ENCODE measurements at regions not wholly inside any gene's neighbourhood (a gene's known extent, or its start where the extent isn't known, plus 50 kb on each side); places are given as distances from the start of the nearest gene placed in this dataset.
"Not testable (repeated sequence)": the region's sequence is repeated elsewhere in the genome, so short reads cannot be mapped to it uniquely, and the experiment has no call there.

- POLR2A ChIA-PET: no interaction called here
- Mint-ChIP-seq H3K27ac (no peak overlapping the region), H3K4me1 (no peaks in the 10 kb centered on the region), H3K4me3 (no peak overlapping the region), H3K9me3 (ENCODE audit: low read depth) (peaks cover 9% of the 10 kb centered on the region), H3K27me3 (no peaks in the 10 kb centered on the region), H3K36me3 (ENCODE audit: low read depth) (no peaks in the 10 kb centered on the region)
- DNase-seq (no peak), ATAC-seq (no peak)
- intact Hi-C loops (cut with DNase I, micrococcal nuclease): no loop called here
- CTCF ChIA-PET: no interaction called here
These were observed 519.5 kb downstream of the RWDD3 start for GRCh38 chr1:95753382-95754016.

GRCh38 chr1:95754412-95754811, 520.4 kb downstream of the RWDD3 start:
- H3K9me3 Mint-ChIP-seq (ENCODE audit: low read depth): peaks cover 10% of the 10 kb centered on the region
- no peak overlapping the region for H3K27ac Mint-ChIP-seq
- H3K36me3 Mint-ChIP-seq (ENCODE audit: low read depth): no peaks in the 10 kb centered on the region
- H3K4me3 Mint-ChIP-seq: no peak overlapping the region
- no peak for DNase-seq
- ChIA-PET CTCF (no interaction called here), POLR2A (no interaction called here)
- no peaks in the 10 kb centered on the region for H3K4me1 Mint-ChIP-seq
- ATAC-seq: no peak
- no peaks in the 10 kb centered on the region for H3K27me3 Mint-ChIP-seq
- intact Hi-C loops (cut with DNase I, micrococcal nuclease): no loop called here

GRCh38 chr1:95766036-95766435, 532.0 kb downstream of the RWDD3 start:
- Mint-ChIP-seq H3K27me3 (no peaks in the 10 kb centered on the region), H3K36me3 (ENCODE audit: low read depth) (no peaks in the 10 kb centered on the region), H3K4me1 (no peaks in the 10 kb centered on the region), H3K9me3 (ENCODE audit: low read depth) (peaks cover 5% of the 10 kb centered on the region), H3K4me3 (no peak overlapping the region), H3K27ac (no peak overlapping the region)
- CTCF ChIA-PET: no interaction called here
- POLR2A ChIA-PET: no interaction called here
- intact Hi-C loops (cut with DNase I, micrococcal nuclease): no loop called here
- no peak for DNase-seq
- no peak for ATAC-seq

DNA sequence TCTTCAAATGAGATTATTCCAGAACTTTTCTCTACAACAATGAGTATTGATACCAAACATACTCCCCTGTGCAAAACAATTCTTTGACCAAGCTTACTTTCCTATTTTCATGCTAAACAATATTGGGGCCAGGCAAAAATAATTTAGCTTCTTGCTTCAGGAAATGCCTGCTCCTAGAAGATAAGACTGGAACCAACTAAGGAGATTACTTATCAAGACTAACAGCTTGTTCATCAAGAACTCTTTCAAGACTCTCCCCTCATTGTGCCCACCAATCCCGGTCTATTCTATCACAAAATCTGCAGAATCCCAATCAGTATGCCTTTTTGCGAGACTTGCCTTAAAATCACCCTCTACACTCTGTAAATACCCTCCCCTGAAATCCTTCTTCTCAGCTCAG, 536.6 kb downstream of the RWDD3 start:
- H3K4me1 Mint-ChIP-seq: no peaks in the 10 kb centered on the region

GRCh38 chr1:95778217-95778616, 544.2 kb downstream of the RWDD3 start:
- ATAC-seq (no peak), DNase-seq (no peak)
- no peak overlapping the region for H3K4me3 Mint-ChIP-seq
- ChIA-PET POLR2A (no interaction called here), CTCF (no interaction called here)
- H3K27ac Mint-ChIP-seq: no peak overlapping the region
- H3K27me3 Mint-ChIP-seq: no peaks in the 10 kb centered on the region
- intact Hi-C loops (cut with DNase I, micrococcal nuclease): no loop called here
- H3K9me3 Mint-ChIP-seq (ENCODE audit: low read depth): peaks cover 3% of the 10 kb centered on the region
- H3K4me1 Mint-ChIP-seq: no peaks in the 10 kb centered on the region
- H3K36me3 Mint-ChIP-seq (ENCODE audit: low read depth): no peaks in the 10 kb centered on the region

More for the DNA sequence above, 536.6 kb downstream of the RWDD3 start:
- intact Hi-C loops (cut with DNase I, micrococcal nuclease): no loop called here
- ChIA-PET POLR2A (no interaction called here), CTCF (interaction anchor here (0.6 to 1.6 kb wide), 2 partner anchors 12 to 39 kb away, joined by 3 read pairs; no protein-coding TSS in a partner anchor)
- DNase-seq: no peak
- Mint-ChIP-seq H3K27me3 (no peaks in the 10 kb centered on the region), H3K4me3 (no peak overlapping the region), H3K9me3 (ENCODE audit: low read depth) (peaks cover 4% of the 10 kb centered on the region), H3K27ac (no peak overlapping the region), H3K36me3 (ENCODE audit: low read depth) (no peaks in the 10 kb centered on the region)
- ATAC-seq: no peak

DNA sequence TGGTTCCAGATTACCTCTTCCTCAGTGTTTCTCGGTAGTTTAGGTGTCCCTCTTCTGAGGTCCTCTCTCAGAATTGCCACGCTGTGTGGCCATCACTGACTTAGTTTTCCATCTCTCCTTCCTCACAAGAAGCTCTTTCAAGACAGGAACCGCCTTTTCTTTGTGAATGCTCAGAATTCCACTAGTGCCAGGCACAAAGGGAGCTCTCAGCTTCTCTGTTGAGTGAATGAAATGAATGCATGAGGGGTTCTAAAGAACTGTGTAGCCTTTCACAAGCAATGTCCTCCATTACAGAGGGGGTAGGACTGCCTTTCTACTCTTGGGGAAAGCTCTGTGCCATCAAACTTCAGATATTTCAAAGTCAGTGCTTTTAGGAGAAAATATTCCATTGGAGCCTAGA, 546.8 kb downstream of the RWDD3 start:
- peaks cover 3% of the 10 kb centered on the region for H3K9me3 Mint-ChIP-seq (ENCODE audit: low read depth)
- no peaks in the 10 kb centered on the region for H3K36me3 Mint-ChIP-seq (ENCODE audit: low read depth)
- H3K27ac Mint-ChIP-seq: no peak overlapping the region
- no peaks in the 10 kb centered on the region for H3K27me3 Mint-ChIP-seq
- H3K4me3 Mint-ChIP-seq: no peak overlapping the region
- no peak for ATAC-seq
- intact Hi-C loops (cut with DNase I, micrococcal nuclease): no loop called here
- CTCF ChIA-PET: no interaction called here
- no peaks in the 10 kb centered on the region for H3K4me1 Mint-ChIP-seq
- POLR2A ChIA-PET: no interaction called here
- no peak for DNase-seq

DNA sequence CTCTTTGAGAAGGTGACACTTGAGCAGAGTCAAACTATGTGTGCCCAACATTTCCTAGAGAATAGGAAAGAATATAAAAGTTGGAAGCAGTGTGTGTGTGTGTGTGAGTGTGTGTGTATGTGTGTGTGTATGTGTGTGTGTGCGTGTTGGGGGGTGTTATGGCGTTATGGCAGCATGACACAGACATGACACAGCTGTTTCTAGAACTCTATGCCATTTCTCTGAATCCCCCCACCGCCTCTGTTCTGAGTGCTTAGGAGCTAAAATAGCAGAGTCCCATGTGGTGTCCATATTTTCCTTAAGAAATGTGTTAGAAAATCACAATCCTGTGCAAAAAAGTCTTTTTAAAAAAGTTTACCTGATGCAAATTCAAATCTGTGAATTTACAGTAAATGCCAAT, 556.1 kb downstream of the RWDD3 start:
- ChIA-PET CTCF (no interaction called here), POLR2A (no interaction called here)
- intact Hi-C loops (cut with DNase I, micrococcal nuclease): no loop called here
- Mint-ChIP-seq H3K4me3 (no peak overlapping the region), H3K9me3 (ENCODE audit: low read depth) (peaks cover 4% of the 10 kb centered on the region), H3K27ac (no peak overlapping the region), H3K27me3 (no peaks in the 10 kb centered on the region), H3K4me1 (no peaks in the 10 kb centered on the region), H3K36me3 (ENCODE audit: low read depth) (no peaks in the 10 kb centered on the region)
- no peak for ATAC-seq
- DNase-seq: no peak

GRCh38 chr1:95793893-95794292, 559.9 kb downstream of the RWDD3 start:
- ATAC-seq: no peak
- H3K9me3 Mint-ChIP-seq (ENCODE audit: low read depth): peaks cover 2% of the 10 kb centered on the region

DNA sequence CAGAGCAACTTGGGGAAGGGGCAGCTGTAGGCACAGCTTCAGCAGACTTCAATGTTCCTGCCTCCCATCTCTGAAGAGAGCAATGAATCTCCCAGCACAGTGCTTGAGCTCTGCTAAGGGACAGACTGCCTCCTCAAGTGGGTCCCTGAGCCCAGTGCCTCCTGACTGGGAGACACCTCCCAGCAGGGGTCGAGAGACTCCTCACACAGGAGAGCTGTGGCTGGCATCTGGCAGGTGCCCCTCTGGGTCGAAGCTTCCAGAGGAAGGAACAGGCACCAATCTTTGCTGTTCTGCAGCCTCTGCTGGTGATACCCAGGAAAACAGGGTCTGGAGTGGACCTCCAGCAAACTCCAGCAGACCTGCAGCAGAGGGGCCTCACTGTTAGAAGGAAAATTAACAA, 563.8 kb downstream of the RWDD3 start:
- ATAC-seq; CTCF ChIA-PET; H3K36me3 Mint-ChIP-seq (ENCODE audit: low read depth); H3K4me3 Mint-ChIP-seq; DNase-seq; H3K27me3 Mint-ChIP-seq; POLR2A ChIA-PET; H3K4me1 Mint-ChIP-seq; H3K27ac Mint-ChIP-seq; intact Hi-C loops (cut with DNase I, micrococcal nuclease): not testable (repeated sequence)
- peaks cover 12% of the 10 kb centered on the region for H3K9me3 Mint-ChIP-seq (ENCODE audit: low read depth)

More at GRCh38 chr1:95793893-95794292, 559.9 kb downstream of the RWDD3 start:
- intact Hi-C loops (cut with DNase I, micrococcal nuclease): no loop called here
- ChIA-PET POLR2A (no interaction called here), CTCF (no interaction called here)
- DNase-seq: no peak
- Mint-ChIP-seq H3K27me3 (no peaks in the 10 kb centered on the region), H3K27ac (no peak overlapping the region), H3K4me3 (no peak overlapping the region), H3K4me1 (no peaks in the 10 kb centered on the region), H3K36me3 (ENCODE audit: low read depth) (no peaks in the 10 kb centered on the region)

DNA sequence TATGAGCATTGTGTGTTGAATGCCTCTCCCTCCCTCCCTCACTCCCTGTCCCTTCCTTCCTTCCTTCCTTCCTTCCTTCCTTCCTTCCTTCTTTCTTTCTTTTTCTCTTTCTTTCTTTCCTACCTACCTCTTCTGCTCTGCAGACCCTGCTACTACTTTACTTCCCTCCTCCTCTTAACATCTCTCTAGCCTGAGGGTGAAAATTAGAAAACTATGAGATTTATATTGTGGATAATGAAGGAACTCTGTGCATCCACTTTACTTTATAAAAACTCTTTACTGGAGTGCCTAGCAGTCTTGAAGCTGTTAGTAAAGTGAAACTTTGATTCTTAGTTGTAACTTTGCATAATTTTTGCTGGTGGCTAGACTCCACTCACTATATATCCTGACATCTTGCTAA, 572.2 kb downstream of the RWDD3 start:
- no peaks in the 10 kb centered on the region for H3K36me3 Mint-ChIP-seq (ENCODE audit: low read depth)
- no peak for ATAC-seq
- POLR2A ChIA-PET: no interaction called here
- H3K9me3 Mint-ChIP-seq (ENCODE audit: low read depth): peaks cover 13% of the 10 kb centered on the region
- H3K27ac Mint-ChIP-seq: no peak overlapping the region
- no peak for DNase-seq
- no peaks in the 10 kb centered on the region for H3K4me1 Mint-ChIP-seq
- no peaks in the 10 kb centered on the region for H3K27me3 Mint-ChIP-seq
- no peak overlapping the region for H3K4me3 Mint-ChIP-seq
- CTCF ChIA-PET: no interaction called here
- intact Hi-C loops (cut with DNase I, micrococcal nuclease): no loop called here

DNA sequence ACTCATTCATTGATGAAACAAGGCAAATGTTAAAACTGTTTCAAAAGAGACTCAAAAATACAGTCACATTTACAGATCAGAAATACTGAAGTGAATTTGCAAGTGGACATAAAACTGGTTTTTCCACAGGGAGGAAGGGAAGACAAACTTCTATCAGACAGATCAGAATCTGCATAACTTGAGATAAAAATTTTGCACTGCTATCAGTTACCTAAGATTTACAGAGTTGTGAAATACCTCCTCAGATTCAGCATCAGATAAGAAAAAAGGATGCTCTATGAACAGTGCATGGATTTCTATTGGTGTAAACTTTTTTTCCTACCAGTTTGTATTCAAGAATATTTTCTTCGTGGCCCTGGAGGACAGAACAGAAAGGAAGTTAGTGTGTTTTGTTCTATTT, 575.4 kb downstream of the RWDD3 start:
- no peak for ATAC-seq
- no peaks in the 10 kb centered on the region for H3K27me3 Mint-ChIP-seq
- DNase-seq: no peak
- H3K4me3 Mint-ChIP-seq: no peak overlapping the region
- intact Hi-C loops (cut with DNase I, micrococcal nuclease): no loop called here
- H3K36me3 Mint-ChIP-seq (ENCODE audit: low read depth): no peaks in the 10 kb centered on the region
- H3K27ac Mint-ChIP-seq: no peak overlapping the region
- H3K4me1 Mint-ChIP-seq: no peaks in the 10 kb centered on the region
- ChIA-PET POLR2A (no interaction called here), CTCF (no interaction called here)
- peaks cover 3% of the 10 kb centered on the region for H3K9me3 Mint-ChIP-seq (ENCODE audit: low read depth)

DNA sequence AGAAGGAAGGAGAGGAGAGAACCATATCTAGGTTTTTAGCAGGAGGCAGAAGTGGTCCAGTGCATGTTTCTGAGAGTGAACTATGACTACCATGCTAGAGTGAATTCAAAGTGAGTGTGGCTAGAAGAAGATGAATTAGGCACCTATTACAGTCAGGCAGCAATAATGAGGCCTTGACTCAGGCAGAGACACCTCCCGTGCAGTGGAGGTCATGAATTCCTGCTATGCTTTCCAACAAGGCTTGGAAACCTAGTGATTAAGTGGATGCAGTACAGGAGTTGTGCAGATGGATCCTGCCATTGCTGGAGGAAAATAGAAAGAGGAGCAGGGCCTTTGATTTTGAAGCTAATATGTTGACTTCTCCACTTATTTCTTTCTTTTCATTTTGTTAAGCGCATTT, 581.5 kb downstream of the RWDD3 start:
- H3K4me3 Mint-ChIP-seq: no peak overlapping the region
- H3K9me3 Mint-ChIP-seq (ENCODE audit: low read depth): peaks cover 10% of the 10 kb centered on the region
- H3K27ac Mint-ChIP-seq: no peak overlapping the region
- H3K4me1 Mint-ChIP-seq: no peaks in the 10 kb centered on the region
- ATAC-seq (no peak), DNase-seq (no peak)
- H3K36me3 Mint-ChIP-seq (ENCODE audit: low read depth): no peaks in the 10 kb centered on the region
- ChIA-PET CTCF (no interaction called here), POLR2A (no interaction called here)
- no peaks in the 10 kb centered on the region for H3K27me3 Mint-ChIP-seq
- intact Hi-C loops (cut with DNase I, micrococcal nuclease): no loop called here

DNA sequence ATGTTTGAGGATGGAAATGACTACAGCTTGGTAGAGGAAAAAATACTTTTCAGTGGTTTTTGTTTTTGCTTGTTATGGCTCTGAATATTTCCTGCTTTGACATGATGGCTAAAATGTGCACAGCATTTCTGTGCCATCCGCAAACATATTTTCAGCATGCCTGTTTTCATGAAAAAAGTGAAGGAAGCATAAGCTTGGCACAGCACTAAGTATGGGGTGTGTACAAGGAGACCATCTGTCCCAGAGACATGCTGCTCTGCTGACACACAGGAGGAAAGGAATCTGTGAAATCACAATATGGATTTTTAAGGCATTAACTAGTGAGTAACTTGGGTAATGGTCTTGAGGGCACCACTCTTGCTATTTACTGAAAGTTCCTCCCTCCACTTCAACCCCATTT, 595.5 kb downstream of the RWDD3 start:
- Mint-ChIP-seq H3K4me3 (no peak overlapping the region), H3K9me3 (ENCODE audit: low read depth) (peaks cover 9% of the 10 kb centered on the region), H3K36me3 (ENCODE audit: low read depth) (no peaks in the 10 kb centered on the region), H3K4me1 (no peaks in the 10 kb centered on the region), H3K27me3 (no peaks in the 10 kb centered on the region), H3K27ac (no peak overlapping the region)
- POLR2A ChIA-PET: no interaction called here
- CTCF ChIA-PET: interaction anchor here (0.6 kb wide), 1 partner anchor 140 kb away, joined by 3 read pairs; no protein-coding TSS in a partner anchor
- no peak for DNase-seq
- intact Hi-C loops (cut with DNase I, micrococcal nuclease): no loop called here
- no peak for ATAC-seq

Data from activated CD4-positive, alpha-beta T cell treated with anti-CD3 and anti-CD28 coated beads for 36 hours (primary cell).